ENCODE measurements at regions not wholly inside any gene's neighbourhood (a gene's known extent, or its start where the extent isn't known, plus 50 kb on each side); places are given as distances from the start of the nearest gene placed in this dataset.

DNA sequence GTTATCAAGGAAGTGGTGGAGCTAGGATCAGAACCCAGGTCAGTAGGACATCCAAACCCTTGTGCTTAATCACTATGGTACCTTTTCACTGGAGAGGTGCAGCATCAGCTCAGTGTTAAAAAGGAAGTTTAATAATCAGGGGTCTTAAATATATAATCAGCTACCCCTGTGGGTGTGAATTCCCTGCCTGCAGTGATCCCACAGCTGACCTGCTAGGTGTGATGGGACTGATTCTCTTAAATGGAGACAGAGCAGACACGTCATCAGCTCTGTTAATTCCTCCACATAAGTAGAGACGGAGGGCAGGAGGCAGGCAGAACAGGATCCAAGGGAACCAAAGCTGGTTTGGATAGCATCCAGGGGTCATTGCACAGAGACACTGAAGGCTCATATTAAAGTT is 154.1 kb upstream of the CRBN start:
- TF ChIP-seq, protein P1, sequence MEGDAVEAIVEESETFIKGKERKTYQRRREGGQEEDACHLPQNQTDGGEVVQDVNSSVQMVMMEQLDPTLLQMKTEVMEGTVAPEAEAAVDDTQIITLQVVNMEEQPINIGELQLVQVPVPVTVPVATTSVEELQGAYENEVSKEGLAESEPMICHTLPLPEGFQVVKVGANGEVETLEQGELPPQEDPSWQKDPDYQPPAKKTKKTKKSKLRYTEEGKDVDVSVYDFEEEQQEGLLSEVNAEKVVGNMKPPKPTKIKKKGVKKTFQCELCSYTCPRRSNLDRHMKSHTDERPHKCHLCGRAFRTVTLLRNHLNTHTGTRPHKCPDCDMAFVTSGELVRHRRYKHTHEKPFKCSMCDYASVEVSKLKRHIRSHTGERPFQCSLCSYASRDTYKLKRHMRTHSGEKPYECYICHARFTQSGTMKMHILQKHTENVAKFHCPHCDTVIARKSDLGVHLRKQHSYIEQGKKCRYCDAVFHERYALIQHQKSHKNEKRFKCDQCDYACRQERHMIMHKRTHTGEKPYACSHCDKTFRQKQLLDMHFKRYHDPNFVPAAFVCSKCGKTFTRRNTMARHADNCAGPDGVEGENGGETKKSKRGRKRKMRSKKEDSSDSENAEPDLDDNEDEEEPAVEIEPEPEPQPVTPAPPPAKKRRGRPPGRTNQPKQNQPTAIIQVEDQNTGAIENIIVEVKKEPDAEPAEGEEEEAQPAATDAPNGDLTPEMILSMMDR (IDR thresholded peaks at IDR 0.05 in 8 of 11, conservative IDR thresholded peaks at IDR 0.05 in 3 of 11): no peak
- TF ChIP-seq POLR2AphosphoS5 (IDR thresholded peaks at IDR 0.05): no peak
